ENCODE measurements at regions not wholly inside any gene's neighbourhood (a gene's known extent, or its start where the extent isn't known, plus 50 kb on each side); places are given as distances from the start of the nearest gene placed in this dataset.

DNA sequence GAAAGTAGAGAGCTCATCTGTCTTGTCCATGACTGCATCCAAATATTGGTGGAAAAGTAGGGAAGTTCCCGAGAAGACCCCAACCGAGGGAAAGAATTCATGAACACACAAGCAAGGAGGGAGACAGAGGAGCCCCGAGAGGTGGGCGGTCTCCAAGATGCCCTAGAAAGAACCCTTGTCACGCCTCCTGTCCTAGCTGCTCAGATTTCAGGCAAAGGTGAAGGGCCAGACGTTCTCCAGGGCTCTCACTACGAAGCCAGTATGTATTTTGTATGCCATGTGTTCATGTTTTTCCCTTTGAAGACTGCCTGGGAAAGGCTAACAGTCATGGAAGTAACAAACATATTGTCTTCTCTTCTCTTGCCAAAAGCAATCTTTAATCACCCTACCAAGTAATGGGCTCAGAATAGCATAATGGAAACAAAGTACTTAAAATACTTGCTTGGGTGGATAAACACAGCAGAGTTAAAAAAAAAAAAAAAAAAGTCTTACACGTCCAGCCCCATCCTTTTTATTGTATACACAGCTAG, 99.2 kb upstream of the TBX3 start:
- Histone ChIP-seq H3K4me3 (ENCODE audit: low read length) (no peak overlapping the region), H3F3A (ENCODE audit: insufficient read depth, low read length, poor library complexity, severe bottlenecking) (no peaks in the 10 kb centered on the region), H3K27me3 (ENCODE audit: insufficient read depth, low read depth, low read length) (no peaks in the 10 kb centered on the region), H4K20me1 (ENCODE audit: insufficient read depth) (no peaks in the 10 kb centered on the region), H2AFZ (ENCODE audit: low read depth, low read length) (no peak overlapping the region), H3K9me3 (ENCODE audit: low read length) (no peaks in the 10 kb centered on the region), H3K36me3 (ENCODE audit: insufficient read depth, low read length) (no peaks in the 10 kb centered on the region), H3K79me2 (replicated peaks; ENCODE audit: insufficient read depth, low read length) (no peaks in the 10 kb centered on the region), H3K4me2 (ENCODE audit: low read length) (no peak overlapping the region), H3K9ac (ENCODE audit: low read length) (no peak overlapping the region), H3K27ac (ENCODE audit: low read length) (no peak overlapping the region), H3K9me2 (ENCODE audit: insufficient read depth, low read length) (no peaks in the 10 kb centered on the region)
- TF ChIP-seq, protein P1, sequence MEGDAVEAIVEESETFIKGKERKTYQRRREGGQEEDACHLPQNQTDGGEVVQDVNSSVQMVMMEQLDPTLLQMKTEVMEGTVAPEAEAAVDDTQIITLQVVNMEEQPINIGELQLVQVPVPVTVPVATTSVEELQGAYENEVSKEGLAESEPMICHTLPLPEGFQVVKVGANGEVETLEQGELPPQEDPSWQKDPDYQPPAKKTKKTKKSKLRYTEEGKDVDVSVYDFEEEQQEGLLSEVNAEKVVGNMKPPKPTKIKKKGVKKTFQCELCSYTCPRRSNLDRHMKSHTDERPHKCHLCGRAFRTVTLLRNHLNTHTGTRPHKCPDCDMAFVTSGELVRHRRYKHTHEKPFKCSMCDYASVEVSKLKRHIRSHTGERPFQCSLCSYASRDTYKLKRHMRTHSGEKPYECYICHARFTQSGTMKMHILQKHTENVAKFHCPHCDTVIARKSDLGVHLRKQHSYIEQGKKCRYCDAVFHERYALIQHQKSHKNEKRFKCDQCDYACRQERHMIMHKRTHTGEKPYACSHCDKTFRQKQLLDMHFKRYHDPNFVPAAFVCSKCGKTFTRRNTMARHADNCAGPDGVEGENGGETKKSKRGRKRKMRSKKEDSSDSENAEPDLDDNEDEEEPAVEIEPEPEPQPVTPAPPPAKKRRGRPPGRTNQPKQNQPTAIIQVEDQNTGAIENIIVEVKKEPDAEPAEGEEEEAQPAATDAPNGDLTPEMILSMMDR (IDR thresholded peaks at IDR 0.05; ENCODE audit: poor library complexity, severe bottlenecking) = no peak
- TF ChIP-seq, protein P2, sequence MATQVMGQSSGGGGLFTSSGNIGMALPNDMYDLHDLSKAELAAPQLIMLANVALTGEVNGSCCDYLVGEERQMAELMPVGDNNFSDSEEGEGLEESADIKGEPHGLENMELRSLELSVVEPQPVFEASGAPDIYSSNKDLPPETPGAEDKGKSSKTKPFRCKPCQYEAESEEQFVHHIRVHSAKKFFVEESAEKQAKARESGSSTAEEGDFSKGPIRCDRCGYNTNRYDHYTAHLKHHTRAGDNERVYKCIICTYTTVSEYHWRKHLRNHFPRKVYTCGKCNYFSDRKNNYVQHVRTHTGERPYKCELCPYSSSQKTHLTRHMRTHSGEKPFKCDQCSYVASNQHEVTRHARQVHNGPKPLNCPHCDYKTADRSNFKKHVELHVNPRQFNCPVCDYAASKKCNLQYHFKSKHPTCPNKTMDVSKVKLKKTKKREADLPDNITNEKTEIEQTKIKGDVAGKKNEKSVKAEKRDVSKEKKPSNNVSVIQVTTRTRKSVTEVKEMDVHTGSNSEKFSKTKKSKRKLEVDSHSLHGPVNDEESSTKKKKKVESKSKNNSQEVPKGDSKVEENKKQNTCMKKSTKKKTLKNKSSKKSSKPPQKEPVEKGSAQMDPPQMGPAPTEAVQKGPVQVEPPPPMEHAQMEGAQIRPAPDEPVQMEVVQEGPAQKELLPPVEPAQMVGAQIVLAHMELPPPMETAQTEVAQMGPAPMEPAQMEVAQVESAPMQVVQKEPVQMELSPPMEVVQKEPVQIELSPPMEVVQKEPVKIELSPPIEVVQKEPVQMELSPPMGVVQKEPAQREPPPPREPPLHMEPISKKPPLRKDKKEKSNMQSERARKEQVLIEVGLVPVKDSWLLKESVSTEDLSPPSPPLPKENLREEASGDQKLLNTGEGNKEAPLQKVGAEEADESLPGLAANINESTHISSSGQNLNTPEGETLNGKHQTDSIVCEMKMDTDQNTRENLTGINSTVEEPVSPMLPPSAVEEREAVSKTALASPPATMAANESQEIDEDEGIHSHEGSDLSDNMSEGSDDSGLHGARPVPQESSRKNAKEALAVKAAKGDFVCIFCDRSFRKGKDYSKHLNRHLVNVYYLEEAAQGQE (IDR thresholded peaks at IDR 0.05; ENCODE audit: borderline replicate concordance) = no peak
- no peak for TF ChIP-seq EP300 (conservative IDR thresholded peaks at IDR 0.05; ENCODE audit: poor library complexity, severe bottlenecking)
- no peak for TF ChIP-seq POLR2AphosphoS5 (IDR thresholded peaks at IDR 0.05)
- TF ChIP-seq SMC3 (conservative IDR thresholded peaks at IDR 0.05; ENCODE audit: poor library complexity) = no peak
- TF ChIP-seq EZH2 (IDR thresholded peaks at IDR 0.05; ENCODE audit: borderline replicate concordance, insufficient read depth, low read length, poor library complexity, severe bottlenecking) = no peak

DNA sequence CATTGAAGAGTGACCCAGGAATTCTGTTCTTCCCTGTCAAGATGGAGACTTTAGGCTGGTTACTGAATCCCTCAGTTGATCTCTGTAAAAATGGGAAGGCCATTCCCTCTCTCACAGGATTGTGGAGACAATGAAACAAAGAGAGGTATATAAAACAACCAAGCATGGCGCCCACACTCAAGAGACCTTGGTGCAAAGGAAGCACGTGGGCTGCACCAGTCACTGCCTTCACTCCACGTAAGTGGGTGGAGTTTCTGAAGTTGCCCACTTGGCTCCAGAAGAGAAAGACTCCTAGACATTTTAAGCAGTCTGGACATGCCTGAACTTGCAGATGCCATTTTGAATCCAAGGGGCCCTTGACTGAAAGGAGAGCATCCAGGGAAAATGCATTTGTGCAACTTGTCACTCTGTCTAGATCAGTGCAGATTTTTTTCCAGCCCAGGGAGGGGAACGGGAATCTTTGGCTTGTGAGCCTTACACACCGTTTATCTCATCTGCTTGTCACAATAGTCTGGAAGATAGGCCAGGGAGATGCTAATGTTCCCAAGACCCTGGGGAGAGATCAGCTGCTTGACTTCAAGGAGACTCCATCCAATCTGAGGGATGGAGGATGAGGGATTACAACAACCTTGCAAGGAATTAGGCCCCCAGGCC, 96.9 kb upstream of the TBX3 start:
- Histone ChIP-seq H3K9ac (ENCODE audit: low read length) (no peak overlapping the region), H4K20me1 (ENCODE audit: insufficient read depth) (no peaks in the 10 kb centered on the region), H3K4me3 (ENCODE audit: low read length) (no peak overlapping the region), H3K27ac (ENCODE audit: low read length) (no peak overlapping the region), H2AFZ (ENCODE audit: low read depth, low read length) (no peak overlapping the region), H3K79me2 (replicated peaks; ENCODE audit: insufficient read depth, low read length) (no peaks in the 10 kb centered on the region), H3K4me2 (ENCODE audit: low read length) (no peak overlapping the region), H3F3A (ENCODE audit: insufficient read depth, low read length, poor library complexity, severe bottlenecking) (no peaks in the 10 kb centered on the region), H3K36me3 (ENCODE audit: insufficient read depth, low read length) (no peaks in the 10 kb centered on the region), H3K9me2 (ENCODE audit: insufficient read depth, low read length) (no peaks in the 10 kb centered on the region), H3K9me3 (ENCODE audit: low read length) (no peaks in the 10 kb centered on the region), H3K27me3 (ENCODE audit: insufficient read depth, low read depth, low read length) (no peaks in the 10 kb centered on the region)
- no peak for TF ChIP-seq EZH2 (IDR thresholded peaks at IDR 0.05; ENCODE audit: borderline replicate concordance, insufficient read depth, low read length, poor library complexity, severe bottlenecking)
- TF ChIP-seq POLR2AphosphoS5 (IDR thresholded peaks at IDR 0.05) = peak; percentile 31
- TF ChIP-seq, protein P2 (IDR thresholded peaks at IDR 0.05; ENCODE audit: borderline replicate concordance) = peak; percentile 75
- no peak for TF ChIP-seq SMC3 (conservative IDR thresholded peaks at IDR 0.05; ENCODE audit: poor library complexity)
- TF ChIP-seq MXI1 (conservative IDR thresholded peaks at IDR 0.05; ENCODE audit: poor library complexity, severe bottlenecking) = no peak
- TF ChIP-seq EP300 (conservative IDR thresholded peaks at IDR 0.05; ENCODE audit: poor library complexity, severe bottlenecking) = no peak
